HG02798 (cell line): ENCODE measurements at regions not wholly inside any gene's neighbourhood (a gene's known extent, or its start where the extent isn't known, plus 50 kb on each side); places are given as distances from the start of the nearest gene placed in this dataset.

Source experiments
- ATAC-seq: cut with Tn5 transposase; IDR thresholded peaks from one replicate; pipeline ENCODE4 v1.9.1; 2021; ENCODE audit warnings: mild to moderate bottlenecking; ENCODE audit not compliant: unreplicated experiment, poor library complexity

DNA sequence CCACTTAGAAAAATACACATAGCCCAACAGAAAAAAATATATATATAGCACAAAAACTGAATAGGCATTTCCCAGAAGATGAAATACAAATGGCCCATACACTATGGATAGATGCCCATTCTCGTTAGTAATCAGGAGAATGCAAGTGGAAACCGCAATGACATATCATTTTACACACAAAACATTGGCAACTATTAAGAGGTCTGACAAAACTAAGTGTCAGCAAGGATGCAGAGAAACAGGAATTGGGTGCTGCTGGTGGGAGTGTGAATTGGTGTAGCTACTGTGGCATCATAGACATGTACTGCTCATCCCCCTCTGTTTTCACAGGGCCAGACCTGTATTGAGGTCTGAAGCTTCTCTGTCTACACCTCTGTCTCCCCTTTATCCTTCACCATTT is 320.0 kb downstream of the IDS start:
- ATAC-seq: no peak

DNA sequence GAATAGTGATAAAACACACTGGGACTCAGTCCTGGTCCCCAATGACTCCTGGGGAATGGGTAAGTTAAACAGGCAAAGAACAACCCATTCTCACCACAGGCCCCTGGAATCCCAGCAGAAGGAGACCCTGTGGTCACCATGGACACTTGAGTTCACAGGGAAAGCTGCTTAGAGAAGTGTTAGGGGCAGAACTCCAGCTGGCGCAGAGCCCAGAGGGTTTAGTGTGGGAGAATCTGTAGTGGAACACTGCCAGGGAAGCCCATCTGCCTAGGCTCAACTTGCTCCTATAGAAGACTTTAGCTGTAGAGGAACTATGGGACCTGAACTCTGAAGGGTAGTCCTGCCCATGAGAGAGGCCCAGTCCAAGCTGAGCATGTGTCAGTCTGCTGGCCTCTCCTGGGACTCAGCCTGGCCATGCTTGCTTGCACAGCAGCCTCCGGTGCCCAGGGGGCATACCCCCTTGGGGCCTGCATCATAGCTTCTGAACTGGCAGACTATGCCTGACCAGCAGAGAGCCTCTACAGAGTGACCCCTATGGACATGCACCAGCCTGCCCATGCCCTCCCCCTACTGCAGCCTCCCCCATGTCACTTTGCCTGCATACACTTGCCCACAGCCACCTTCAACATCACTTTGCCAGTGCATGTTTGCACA is 343.5 kb downstream of the IDS start:
- ATAC-seq: no peak

DNA sequence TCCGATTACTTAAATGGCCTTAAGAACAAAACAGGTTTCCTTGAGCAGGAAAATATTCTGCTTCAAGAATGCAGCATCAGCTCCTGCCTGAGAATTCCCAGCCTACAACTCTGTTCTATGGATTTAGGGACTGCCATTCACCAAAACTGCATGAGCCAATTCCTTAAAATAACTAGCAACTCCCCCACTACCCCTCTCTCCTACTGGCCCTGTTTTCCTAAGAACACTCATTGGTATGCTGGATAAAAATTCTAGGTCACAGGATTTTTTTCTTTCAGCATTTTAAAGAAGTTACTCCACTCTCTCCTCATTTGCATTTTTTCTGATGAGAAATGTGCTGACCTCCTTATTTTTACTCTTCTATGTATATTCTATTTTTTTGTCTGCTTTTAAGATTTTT is 347.1 kb downstream of the IDS start:
- ATAC-seq: no peak

DNA sequence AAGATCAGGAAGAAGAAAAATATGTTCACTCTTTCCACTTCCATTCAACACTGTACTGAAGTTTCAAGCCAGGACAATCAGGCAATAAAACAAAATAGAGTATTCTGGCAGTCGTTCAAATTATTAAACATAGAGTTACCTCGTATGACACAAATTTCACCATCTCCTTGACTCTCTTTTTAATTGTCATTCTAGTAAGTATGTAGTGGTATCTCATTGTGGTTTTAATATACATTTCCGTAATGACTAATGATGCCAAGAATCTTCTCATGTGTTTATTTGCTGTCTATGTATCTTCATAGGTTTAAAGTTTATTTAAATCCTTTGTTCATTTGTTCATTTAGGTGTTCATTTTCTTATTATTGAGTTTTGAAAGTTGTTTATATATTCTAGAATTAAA is 352.2 kb downstream of the IDS start:
- no peak for ATAC-seq

DNA sequence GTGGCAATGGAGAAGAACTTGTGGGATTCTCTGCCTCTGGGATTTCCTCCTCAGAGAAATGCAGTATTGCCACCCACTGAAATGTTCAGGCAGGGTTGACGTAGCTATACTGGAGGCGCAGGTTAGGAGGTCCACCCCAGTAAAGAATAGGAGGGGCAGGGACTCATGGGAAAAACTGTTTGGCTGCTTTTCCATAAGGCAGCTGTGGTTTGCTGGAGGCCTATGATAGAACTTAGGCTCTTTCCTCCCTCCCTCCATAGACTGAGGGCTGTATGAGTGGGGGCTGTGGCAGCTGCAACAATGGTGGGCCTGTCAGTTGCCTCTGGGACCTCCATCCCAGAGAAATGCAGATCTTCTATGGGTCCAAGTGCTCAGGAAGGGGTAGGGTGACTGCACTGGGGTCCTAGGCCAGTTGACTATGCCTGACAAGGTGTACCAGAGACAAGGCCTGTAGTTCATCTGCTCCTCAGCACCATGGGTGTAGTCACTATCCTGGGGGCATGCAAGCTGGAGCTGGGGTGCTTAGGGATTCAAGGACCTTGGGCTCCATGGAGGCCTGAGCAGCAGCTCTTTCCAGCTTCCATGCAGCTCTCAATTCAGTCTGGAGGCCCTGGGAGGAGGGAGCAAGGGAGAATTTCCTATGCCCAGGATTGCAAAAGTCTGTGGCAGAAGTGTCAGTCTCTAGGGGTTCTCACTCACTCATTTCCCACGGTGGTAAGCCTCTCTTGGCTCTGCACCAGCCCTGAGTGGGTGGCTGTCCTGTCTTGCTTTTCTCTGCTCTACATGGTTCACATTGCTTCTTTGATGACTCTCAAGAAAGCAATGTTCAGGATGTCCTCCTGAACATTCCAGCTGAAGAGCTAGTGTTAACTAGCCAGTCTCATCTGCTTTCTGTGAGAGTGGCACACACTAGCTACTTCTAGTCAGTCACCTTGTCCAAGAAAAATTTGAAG is 353.0 kb downstream of the IDS start:
- ATAC-seq: peak; percentile 74

DNA sequence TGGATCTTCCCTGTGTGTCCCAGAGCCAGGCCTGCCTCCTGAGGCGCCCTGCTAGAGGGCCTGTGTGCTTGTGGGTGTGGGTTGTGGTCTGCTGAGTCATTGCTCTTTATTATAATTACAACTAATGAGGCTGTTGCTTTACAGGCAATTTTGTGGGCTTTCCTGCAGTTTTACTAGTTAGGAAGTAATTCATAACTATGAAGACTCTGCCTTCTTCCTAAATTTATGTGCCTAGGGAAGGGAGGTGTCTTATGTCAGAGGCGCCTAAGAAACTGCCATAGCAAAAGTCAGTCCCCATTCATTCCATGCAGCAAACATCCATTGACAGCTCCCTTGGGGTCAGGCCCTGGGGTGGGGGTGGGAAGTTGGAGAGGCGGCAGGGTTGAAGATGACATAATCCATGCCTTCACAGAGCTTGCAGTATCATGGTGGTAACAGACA is 359.2 kb downstream of the IDS start:
- peak; percentile 79 for ATAC-seq

DNA sequence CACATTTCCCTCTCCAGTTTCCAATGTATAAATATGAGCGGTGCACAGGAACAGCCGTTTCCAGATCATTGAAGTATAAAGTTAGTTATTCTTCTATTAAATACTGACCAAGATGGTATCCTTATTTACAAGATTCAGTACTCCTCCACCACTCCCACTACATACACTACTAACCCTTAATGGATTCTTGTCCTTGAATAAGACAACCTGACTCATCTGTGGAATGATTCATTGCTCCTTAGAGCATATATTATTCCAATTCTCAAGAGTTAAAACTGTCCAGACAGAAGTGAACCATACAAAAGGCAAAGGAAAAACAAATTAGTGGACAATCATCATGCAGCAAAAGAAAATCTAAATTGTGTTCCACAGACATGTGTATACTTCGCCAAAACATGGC is 373.3 kb downstream of the IDS start:
- ATAC-seq: no peak

DNA sequence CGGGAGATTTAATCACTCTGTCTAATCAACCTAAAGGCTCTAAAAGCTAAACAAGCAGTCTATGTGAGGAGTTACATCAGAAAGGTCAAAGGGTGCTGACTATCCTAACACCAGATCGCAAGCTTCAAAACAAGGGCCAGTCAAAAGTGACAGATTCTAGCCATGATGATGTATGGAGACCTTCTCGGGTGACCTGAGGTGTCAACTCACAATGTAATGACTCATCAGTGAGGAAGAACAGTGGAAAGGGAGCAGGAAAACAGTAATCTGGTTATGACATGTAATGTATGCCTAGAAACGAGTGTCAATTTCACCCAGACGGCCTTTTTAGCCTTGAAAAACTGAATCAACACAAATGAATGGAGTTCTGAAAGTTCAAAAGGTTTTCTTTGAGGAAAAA is 375.3 kb downstream of the IDS start:
- ATAC-seq: no peak

DNA sequence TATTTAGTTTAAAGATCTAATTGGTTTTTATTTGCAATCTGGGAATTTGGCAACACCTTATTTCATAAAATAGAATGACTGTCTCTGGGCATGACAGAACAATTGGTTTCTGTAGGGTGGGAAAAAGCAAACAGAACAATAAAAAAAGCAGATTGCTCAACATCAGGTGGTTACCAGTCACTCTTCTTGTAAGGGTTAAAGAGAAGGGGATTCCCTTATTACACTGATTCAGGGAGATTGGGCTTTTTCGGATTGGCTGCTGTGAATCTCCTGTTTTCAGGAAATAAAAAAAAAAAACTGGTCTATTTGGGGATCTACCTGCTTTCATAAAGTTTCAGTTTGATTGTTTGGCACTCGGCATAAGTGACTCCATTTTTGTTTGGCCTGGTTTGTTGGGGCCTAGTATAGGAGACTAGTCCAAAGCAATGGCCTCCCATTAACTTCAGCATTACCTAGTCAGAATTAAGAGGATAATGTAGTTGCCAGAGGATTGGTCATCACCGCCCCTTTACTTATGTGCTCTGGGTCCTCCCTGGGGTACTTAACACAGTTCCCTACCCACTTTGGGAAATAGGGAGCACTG is 380.5 kb downstream of the IDS start:
- no peak for ATAC-seq

DNA sequence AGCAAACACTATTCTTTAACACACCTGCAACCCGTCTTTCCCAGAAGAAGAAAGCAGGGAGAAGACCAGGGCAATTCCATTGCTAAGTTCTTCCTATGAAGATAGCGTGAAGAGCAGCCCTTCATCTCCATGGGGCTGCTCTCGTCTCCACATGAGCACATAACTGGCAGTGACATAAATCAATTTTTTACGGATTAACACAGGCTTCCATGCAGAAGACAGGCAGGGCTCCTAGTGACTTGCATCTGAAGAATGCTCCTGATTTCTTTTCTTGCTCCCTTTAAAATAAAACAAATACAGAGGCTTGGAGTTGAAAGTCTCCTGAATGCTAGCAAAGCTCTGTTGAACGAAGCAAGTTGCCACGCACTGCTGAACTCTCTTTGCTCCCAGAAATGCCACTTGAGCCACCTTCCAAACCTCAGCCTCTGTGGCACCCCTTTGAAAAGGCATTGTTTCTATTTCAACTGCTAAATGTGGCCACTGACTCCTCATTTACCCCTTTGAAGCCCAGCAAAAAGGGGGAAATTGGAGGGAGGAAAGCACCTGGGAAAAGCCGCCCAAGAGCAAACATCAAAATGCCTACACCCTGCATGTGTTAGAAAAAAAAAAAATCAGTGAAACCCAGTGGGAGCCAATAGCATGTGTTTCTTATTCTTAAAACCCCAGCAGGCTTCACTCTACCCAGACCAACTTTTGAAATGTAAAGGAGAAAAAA is 383.7 kb downstream of the IDS start:
- no peak for ATAC-seq

DNA sequence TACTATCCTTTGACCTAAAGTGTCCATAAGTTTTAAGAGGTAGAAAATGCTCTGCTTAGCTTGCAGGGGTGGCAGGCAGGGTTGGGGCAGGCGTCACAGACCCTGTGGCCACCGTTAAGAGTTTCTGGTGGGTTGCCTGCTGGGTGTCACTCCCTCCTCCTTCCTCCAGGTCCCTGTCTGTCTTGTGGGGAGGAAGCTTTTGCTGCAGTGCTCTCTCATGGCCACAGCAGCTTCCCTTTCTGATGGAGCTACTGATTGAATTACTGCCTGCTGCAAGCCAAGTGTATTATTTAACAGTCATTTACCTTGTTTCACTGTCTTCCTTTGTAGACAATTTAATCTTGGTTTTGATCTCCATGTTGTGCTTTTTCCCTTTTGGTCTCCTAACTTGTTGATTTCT is 384.6 kb downstream of the IDS start:
- ATAC-seq: peak; percentile 47

DNA sequence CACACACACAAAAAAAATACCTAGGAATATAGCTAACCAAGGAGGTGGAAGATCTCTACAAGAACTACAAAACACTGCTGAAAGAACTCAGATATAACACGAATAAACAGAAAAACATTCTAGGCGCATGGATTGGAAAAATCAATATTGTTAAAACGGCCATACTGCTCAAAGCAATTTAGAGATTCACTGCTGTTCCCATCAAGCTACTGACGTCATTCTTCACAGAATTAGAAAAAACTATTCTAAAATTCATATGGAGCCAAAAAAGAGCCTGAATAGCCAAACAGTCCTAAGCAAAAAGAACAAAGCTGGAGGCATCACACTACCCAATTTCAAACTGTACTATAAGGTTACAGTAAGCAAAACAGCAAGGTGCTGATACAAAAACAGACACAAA is 390.2 kb downstream of the IDS start:
- ATAC-seq: no peak

DNA sequence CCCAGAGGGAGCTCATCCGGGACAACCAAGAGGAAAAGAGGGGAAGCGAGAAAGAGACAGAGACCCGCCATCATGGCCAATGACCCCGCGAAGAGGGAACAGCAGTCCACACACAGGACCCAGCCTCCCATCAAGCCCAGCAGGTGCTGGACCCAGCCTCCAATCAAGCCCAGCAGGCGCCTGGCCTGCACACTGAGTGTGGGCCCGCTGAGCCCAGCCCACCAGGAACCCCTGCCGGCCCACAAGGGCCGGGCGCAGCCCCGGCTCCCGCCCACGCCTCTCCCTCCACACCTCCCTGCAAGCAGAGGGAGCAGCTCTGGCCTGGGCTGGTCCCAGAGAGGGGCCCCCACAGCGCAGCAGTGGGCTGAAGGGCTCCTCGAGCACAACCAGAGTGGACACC is 391.1 kb downstream of the IDS start:
- no peak for ATAC-seq

DNA sequence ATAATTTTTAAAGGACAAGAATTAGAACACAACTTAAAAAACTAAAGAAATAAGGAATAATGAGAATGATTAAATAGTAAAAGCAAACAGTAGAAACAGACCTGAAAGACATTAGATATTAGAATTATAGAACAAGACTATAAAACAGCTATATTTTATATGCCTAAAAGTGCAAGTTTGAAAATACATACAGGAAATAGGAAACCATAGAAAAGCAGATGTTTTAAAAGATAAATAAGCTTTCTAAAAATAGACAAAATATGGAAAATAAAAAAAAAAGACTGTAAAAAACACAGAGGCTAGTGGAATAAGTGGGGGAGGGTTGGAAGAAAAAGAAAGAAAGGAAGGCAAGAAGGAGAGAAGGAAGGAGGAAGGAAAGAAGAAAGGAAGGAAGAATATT is 407.3 kb downstream of the IDS start:
- ATAC-seq: no peak

DNA sequence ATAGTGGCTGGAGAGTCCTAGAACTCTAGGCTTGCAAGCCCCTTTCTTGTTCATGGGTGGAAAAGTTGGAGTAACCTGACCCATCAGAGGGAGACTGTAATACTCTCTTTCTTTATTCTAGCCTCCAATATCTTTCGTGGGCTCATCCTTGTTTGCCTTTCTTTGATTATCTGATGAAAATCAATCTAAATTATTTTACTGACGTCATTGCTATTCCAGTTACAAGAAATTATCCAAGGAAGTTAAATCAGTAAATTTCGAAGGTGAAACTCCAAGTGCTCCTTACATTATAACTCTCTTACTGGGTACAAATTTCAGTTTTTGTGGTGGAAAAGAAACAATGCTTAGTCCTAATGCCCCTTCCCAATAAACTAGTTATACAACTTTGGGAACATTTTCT is 412.9 kb downstream of the IDS start:
- ATAC-seq: no peak

DNA sequence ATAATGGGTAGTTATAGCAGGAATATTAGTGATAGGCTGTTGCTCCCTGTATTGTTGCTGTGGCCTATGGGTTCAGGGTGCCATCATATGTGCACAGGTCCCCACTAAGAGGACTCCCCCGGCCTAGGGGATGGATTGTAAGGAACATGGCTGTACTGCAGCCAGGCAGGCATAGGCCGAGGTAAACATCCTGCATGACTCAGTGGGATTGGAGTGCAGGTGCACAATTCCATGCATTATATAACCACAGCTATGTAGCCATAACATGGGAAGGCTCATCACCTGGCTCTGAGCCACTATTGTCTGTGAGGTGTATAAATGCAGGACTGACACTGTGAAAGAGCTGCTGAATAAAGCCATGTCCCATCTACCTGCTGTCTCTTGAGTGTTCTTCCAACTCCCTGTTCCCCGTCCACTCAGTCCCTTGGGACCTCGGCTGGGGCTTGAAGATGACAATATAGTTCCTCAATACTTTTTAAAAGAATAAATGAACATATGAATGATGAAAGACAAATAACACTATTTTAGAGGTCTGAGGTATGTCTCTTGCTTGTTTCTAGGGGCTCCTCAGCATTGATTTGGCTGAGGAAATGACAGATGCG is 425.2 kb downstream of the IDS start:
- ATAC-seq: no peak

DNA sequence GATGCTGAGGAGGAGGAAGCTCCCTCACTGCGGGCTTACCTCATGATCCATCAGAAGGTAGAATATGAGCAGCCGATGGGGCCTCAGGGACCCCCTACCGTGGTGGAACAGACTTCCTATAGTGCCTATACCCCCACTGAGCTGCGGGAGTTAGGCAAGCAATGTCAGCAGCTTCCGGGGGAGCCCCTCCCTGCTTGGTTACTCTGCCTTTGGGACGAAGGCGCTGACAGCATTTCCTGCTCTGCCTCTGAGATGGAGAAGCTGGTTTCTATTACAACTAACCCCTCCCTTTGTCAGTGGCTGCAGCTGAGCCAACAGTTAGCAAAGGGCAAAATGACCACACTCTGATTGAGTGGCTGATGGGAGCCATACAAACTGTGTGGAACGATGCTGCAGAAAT is 430.7 kb downstream of the IDS start:
- ATAC-seq: peak; percentile 73

DNA sequence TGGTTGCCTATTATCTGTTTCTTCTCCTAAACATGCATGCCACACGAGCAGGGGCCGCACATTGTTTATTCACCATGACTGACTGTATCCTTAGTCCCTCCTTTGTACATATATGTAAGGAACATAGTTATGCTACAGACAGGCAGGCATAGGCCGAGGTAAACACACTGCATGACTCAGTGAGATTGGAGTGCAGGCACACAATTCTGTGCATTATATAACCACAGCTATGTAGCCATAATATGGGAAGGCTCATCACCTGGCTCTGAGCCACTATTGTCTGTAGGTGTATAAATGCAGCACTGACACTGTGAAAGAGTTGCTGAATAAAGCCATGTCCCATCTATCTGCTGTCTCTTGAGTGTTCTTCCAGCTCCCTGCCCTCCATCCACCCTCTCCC is 431.6 kb downstream of the IDS start:
- ATAC-seq: no peak

DNA sequence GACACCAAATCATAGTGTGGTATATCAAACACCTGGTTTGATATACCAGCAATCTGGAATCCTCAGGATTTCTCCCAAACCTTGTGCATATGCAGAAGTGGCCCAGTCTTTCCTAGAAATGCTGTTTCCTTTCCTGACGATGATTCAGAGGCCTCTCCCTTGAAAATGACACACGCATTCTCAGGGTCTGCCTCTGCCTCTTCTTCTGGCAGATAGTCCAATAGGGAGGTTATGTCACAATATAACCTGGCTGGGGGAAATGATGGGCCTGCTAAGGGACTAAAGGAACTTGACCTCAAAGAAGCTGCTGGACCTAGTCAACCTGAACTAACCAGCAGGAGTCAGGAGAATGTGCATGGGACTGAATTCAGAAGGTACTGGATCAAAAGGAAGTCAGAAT is 435.2 kb downstream of the IDS start:
- ATAC-seq: no peak

DNA sequence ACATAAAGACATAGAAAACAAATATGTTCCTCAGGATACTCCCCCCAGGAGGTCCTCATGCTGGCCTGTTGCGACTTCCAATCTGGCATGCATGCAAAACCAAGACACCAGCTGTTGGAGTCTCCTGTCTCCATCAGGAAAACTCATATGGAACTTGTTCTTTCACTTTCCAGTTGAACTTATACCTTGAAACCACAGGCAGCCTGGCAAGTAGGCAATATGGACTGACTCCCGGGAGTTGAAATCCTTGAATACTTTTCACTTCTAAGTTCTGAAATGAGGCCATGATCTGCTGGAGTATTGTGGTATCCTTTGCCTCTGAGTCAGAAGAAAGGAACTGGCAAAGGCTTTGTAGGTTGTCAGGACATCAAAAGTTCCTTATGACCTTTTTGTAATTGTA is 444.2 kb downstream of the IDS start:
- no peak for ATAC-seq
